SK-N-MC (cell line): ENCODE measurements at regions not wholly inside any gene's neighbourhood (a gene's known extent, or its start where the extent isn't known, plus 50 kb on each side); places are given as distances from the start of the nearest gene placed in this dataset.

ENCODE experiments used
- DNase-seq: peaks from one replicate; pipeline ENCODE4 v3.0.0-alpha.2; 2011; ENCODE audit warnings: low read depth, low spot score
- H3K27ac ChIP-seq: fragments of 200-600 bp; sonication (generic); 2 replicates; pipeline ENCODE4 v1.5.1; 2016; ENCODE audit warnings: mixed run types
- H3K36me3 ChIP-seq: fragments of 200-600 bp; sonication (generic); 2 replicates; pipeline ENCODE4 v1.6.1; 2017; ENCODE audit warnings: antibody characterized with exemption, low read length, mixed read lengths; ENCODE audit not compliant: insufficient read depth
- H3K4me3 ChIP-seq: fragments of 200-600 bp; sonication (generic); 2 replicates; pipeline ENCODE4 v1.5.1; 2016
- H3K9ac ChIP-seq: fragments of 200-600 bp; sonication (generic); 2 replicates; pipeline ENCODE4 v1.8.0; 2017; ENCODE audit warnings: mixed run types, mixed read lengths; ENCODE audit not compliant: insufficient read length
- H3K9me3 ChIP-seq: fragments of 200-600 bp; sonication (generic); 2 replicates; pipeline ENCODE4 v1.6.1; 2017; ENCODE audit warnings: low read depth, mild to moderate bottlenecking, antibody characterized with exemption, low read length, moderate library complexity, mixed read lengths
- EZH2 ChIP-seq: fragments of 200-600 bp; sonication (generic); IDR thresholded peaks from one replicate; pipeline ENCODE4 v1.6.1; 2017; ENCODE audit warnings: antibody characterized with exemption
- FOXP2 ChIP-seq: optimal IDR thresholded peaks from 2 replicates; pipeline ENCODE3; 2011; ENCODE audit warnings: mild to moderate bottlenecking, moderate library complexity; ENCODE audit not compliant: insufficient read depth; ENCODE audit errors: extremely low read length, control extremely low read depth
- POLR2AphosphoS5 ChIP-seq: IDR thresholded peaks from 2 replicates; pipeline ENCODE4 v1.6.1; 2012; ENCODE audit warnings: mild to moderate bottlenecking, low read depth, low read length, borderline replicate concordance

DNA sequence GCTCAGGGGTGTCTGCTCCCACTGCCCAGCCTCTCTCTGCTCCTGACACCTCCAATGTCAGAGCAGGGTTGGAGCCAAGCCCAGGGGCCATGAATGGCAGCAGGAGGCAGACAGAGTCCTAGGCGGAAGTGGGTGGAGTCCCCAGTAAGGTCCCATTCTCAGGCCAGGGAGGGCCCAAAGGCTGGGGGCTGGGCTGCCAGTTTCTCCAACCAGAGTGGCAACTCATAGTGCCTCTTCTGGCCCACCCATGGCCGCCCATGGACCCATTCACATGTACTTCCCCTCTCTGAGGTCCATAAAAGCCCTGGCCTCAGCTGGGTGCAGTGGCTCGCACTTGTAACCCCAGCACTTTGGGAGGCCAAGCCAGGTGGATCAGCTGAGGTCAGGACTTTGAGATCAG, 261.8 kb upstream of the TNC start:
- DNase-seq: no peak
- Histone ChIP-seq H3K9me3 (no peaks in the 10 kb centered on the region), H3K9ac (no peak overlapping the region), H3K36me3 (no peaks in the 10 kb centered on the region), H3K27ac (no peak overlapping the region), H3K4me3 (no peak overlapping the region)
- TF ChIP-seq FOXP2 (no peak), POLR2AphosphoS5 (no peak), EZH2 (no peak)

GRCh38 chr9:115382865-115383264, 264.9 kb upstream of the TNC start:
- DNase-seq: no peak
- no peak overlapping the region for H3K4me3 ChIP-seq
- H3K36me3 ChIP-seq: no peaks in the 10 kb centered on the region
- no peaks in the 10 kb centered on the region for H3K9me3 ChIP-seq
- H3K9ac ChIP-seq: no peak overlapping the region
- no peak for TF ChIP-seq EZH2
- TF ChIP-seq POLR2AphosphoS5: no peak
- TF ChIP-seq FOXP2: no peak
- no peak overlapping the region for H3K27ac ChIP-seq

DNA sequence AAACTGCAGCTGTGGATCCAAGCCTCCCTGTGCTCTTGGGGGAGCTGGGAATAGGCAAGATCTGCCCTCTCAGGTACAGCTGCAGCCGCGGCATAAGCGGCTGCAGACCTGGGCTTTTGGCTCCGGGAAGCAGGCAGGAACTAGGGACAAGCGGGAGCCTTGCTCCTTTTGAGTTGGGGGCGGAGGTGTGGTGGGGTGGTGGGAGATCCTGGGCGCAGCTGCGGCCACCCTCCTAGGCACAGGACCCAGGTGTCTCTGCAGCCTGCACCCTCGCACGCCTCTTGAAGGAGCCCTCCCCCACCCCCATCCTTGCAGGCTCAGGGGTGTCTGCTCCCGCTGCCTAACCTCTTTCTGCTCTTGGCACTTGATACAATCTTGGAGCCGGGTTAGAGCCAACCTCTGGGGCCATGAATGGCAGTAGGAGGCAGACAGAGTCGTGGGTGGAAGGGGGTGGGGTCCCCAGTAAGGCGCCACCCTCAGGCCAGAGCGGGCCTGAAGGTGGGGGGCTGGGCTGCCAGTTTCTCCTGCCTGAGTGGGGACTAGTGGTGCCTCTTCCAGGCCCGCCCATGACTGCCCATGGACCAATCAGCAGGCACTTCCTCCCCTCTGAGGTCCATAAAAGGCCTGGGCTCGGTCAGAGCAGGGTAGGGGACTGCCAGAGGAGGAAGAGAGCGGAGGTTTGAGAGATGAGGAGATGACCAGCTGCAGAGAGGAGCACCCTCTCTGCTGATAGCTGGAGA, 267.6 kb upstream of the TNC start:
- Histone ChIP-seq H3K27ac (no peak overlapping the region), H3K4me3 (no peak overlapping the region), H3K9ac (no peak overlapping the region), H3K36me3 (no peaks in the 10 kb centered on the region), H3K9me3 (no peaks in the 10 kb centered on the region)
- no peak for DNase-seq
- no peak for TF ChIP-seq EZH2
- no peak for TF ChIP-seq FOXP2
- TF ChIP-seq POLR2AphosphoS5: no peak

GRCh38 chr9:115386963-115387770, 269.2 kb upstream of the TNC start:
- Histone ChIP-seq H3K36me3 (no peaks in the 10 kb centered on the region), H3K4me3 (no peak overlapping the region), H3K27ac (no peak overlapping the region), H3K9ac (no peak overlapping the region), H3K9me3 (no peaks in the 10 kb centered on the region)
- TF ChIP-seq FOXP2 (no peak), EZH2 (no peak)
- no peak for DNase-seq

DNA sequence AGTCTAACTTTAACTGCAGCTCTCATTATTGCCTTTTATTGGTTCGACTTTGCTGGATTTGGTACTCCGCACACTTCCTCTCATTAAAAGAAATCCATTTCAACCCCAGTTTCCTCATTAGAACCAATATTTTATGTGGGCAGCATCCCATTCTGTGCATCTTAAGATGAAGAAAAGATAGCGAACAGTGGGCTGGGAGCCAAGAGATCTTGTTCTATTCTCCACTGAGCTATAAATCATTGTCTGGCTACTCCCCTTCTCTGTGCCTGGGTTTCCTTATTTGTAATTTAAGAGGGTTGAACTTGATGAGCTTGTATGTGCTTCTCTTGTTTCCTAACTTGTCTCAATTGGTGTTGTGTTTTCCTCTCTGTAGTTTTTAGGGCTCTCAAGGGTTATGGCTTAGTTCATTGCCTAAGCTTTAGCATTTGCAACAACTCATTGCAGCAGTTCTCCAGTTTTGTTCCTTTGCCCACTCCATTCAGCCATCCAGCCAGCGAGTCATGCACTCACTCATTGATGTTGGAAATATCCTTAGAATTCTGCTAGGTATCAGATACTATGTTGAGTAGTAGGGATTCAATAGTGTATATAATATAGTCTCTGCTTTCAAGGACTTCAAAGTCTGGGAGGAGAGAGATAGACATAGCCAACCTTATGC, 273.3 kb upstream of the TNC start:
- Histone ChIP-seq H3K4me3 (no peak overlapping the region), H3K9ac (no peak overlapping the region), H3K27ac (no peak overlapping the region), H3K36me3 (no peaks in the 10 kb centered on the region), H3K9me3 (no peaks in the 10 kb centered on the region)
- peak; percentile 92 for DNase-seq
- TF ChIP-seq POLR2AphosphoS5: peak; percentile 49; the same call in 1 of the 2 replicates
- no peak for TF ChIP-seq EZH2

GRCh38 chr9:115393976-115394775, 276.2 kb upstream of the TNC start:
- DNase-seq: no peak
- no peak overlapping the region for H3K9ac ChIP-seq
- no peak for TF ChIP-seq EZH2
- TF ChIP-seq POLR2AphosphoS5: no peak
- no peak overlapping the region for H3K4me3 ChIP-seq
- no peak overlapping the region for H3K27ac ChIP-seq
- H3K36me3 ChIP-seq: no peaks in the 10 kb centered on the region
- no peaks in the 10 kb centered on the region for H3K9me3 ChIP-seq

- peak overlapping the region; percentile 15; the same call in 1 of the 2 replicates for H3K4me3 ChIP-seq
- no peak for DNase-seq
- no peaks in the 10 kb centered on the region for H3K9me3 ChIP-seq
- peak overlapping the region; percentile 11 for H3K9ac ChIP-seq
- H3K27ac ChIP-seq: no peak overlapping the region
- H3K36me3 ChIP-seq: no peaks in the 10 kb centered on the region
- TF ChIP-seq FOXP2 (no peak), EZH2 (no peak), POLR2AphosphoS5 (no peak)
These were observed 277.6 kb upstream of the TNC start for GRCh38 chr9:115395511-115396021.

GRCh38 chr9:115396071-115396529, 278.1 kb upstream of the TNC start:
- peak overlapping the region; percentile 15; the same call in 1 of the 2 replicates for H3K4me3 ChIP-seq
- DNase-seq: no peak
- no peaks in the 10 kb centered on the region for H3K9me3 ChIP-seq
- no peaks in the 10 kb centered on the region for H3K36me3 ChIP-seq
- peak overlapping the region; percentile 11 for H3K9ac ChIP-seq
- no peak for TF ChIP-seq EZH2
- TF ChIP-seq POLR2AphosphoS5: no peak
- no peak for TF ChIP-seq FOXP2
- H3K27ac ChIP-seq: no peak overlapping the region
